ENCODE measurements at regions not wholly inside any gene's neighbourhood (a gene's known extent, or its start where the extent isn't known, plus 50 kb on each side); places are given as distances from the start of the nearest gene placed in this dataset.

DNA sequence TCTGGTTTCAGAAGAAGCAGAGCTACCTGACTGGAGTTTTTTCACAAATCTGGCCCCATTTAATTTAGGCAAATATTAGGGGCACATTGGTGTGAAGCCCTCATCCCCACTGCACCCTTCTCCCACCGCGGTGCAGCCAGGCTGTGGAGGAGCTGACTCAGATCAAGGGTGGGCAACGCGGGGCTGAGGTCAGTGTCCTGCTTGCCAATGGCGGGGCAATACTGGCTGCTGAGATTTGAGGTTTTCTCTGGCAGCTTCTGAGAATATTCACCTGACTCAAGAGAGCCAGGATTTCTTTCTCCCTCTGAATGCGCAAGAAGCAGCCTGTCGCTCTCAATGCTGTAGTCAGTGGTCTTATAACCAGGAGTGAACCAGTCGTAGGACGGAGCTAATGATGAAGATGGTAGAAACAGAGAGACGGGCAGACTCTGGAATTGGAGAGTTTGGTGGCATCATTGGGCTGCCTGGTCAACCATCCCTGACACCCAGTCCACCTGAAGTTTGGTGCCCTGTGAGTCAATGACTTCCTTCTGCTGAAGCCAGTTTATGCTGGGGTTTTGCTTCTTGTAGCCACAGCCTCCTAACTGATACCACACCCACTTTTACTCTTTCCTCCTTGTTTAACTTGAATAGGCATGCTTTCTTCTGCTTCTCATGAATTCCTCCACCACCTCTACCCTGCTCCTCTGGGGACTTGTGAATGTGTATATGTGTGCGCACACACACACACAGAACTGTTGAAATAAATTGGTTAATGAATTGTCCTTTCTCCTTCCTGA lies 123.7 kb upstream of the CTBP2 start:
- Mint-ChIP-seq H3K9me3 (peaks cover 6 to 13% of the 10 kb centered on the region in 2 donors), H3K27me3 (peaks cover 43 to 57% of the 10 kb centered on the region in 2 donors), H3K36me3 (no peaks in the 10 kb centered on the region), H3K4me3 (no peak overlapping the region), H3K27ac (no peak overlapping the region), H3K4me1 (peaks cover 5 to 7% of the 10 kb centered on the region in 2 donors)
- ATAC-seq (replicated peaks) (no peak), DNase-seq (no peak)

DNA sequence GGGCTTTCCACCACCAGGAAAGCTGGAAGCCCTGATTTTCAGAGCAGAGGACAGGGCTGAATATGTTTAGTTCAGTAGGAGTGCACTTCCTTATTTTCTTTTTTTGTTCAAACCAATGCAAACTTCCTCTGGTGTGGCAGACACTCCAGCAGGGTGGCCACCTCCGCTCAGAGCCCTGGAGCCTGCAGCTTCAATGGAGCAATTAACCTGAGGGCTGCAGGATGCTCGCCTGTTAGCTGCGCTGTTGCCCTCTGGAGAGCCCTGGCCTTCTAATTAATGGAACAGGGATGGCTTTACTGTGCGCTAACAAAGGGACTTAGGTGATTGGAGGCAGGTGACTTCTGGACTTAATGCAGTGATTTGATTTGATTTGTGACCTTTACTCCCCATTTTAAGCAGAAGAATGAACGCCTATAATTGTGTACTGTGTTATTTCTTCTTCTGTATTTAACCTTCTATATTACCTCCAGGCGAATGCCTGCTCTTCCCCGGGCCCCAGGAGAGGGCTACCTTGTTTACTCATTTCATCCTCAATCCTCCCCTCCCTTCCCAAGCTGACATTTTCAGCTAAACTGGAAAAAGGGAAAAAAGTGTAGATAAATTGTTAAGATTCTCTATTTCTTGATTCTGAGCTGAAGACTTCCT lies 123.0 kb upstream of the CTBP2 start:
- ATAC-seq (replicated peaks), result peak; percentile 46 to 61
- no peak for DNase-seq
- peaks cover 39 to 57% of the 10 kb centered on the region in 2 donors for H3K27me3 Mint-ChIP-seq
- H3K27ac Mint-ChIP-seq, result no peak overlapping the region
- no peak overlapping the region for H3K4me3 Mint-ChIP-seq
- peaks cover 5 to 7% of the 10 kb centered on the region in 2 donors for H3K4me1 Mint-ChIP-seq
- H3K36me3 Mint-ChIP-seq, result no peaks in the 10 kb centered on the region
- peaks cover 4 to 9% of the 10 kb centered on the region in 2 donors for H3K9me3 Mint-ChIP-seq

DNA sequence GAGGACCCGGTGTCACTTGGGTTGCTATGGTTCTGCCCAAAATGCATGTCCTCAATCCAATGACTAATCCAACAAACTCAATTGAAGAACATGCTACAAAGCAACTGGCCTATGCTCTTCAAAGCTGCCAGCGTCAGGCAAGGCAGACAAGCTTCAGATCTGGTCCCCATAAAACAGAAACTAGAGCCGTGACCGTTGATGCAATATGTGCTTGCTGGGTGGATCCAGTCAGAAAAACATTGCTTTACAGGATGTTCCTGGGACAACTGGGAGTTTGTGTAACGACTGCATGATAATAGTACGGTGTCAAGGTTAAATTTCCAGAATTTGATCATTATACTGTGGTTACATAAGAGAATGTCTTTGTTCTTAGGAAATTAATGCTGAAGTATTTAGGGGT lies 120.7 kb upstream of the CTBP2 start:
- Mint-ChIP-seq H3K36me3 (peaks cover 0 to 2% of the 10 kb centered on the region in 2 donors), H3K27me3 (peaks cover 28 to 40% of the 10 kb centered on the region in 2 donors), H3K9me3 (peaks cover under 1 to 2% of the 10 kb centered on the region in 2 donors), H3K27ac (no peak overlapping the region), H3K4me1 (peaks cover 5 to 7% of the 10 kb centered on the region in 2 donors), H3K4me3 (no peak overlapping the region)
- ATAC-seq (replicated peaks) (no peak), DNase-seq (no peak)

DNA sequence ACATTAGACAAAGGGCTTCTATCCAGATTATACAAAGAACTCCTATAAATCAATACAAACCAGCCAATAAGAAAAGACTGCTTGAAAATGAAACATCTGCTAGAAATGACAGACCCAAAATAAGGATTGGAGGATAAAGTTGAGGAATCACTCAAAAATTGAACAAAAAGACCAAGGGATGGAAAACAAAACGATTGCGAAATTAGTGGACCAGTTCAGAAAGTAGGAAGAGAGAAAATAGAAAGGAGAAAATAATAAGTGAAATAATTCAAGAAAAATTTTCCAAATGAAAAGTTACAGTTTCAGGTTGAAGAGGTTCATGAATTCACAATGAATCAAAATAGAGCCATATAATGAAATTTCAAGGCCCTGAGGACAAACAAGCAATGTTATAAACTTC lies 115.8 kb upstream of the CTBP2 start:
- peaks cover 17 to 25% of the 10 kb centered on the region in 2 donors for H3K27me3 Mint-ChIP-seq
- H3K4me1 Mint-ChIP-seq, result no peaks in the 10 kb centered on the region
- peaks cover 2 to 5% of the 10 kb centered on the region in 2 donors for H3K9me3 Mint-ChIP-seq
- ATAC-seq (replicated peaks) (no peak), DNase-seq (no peak)
- H3K4me3 Mint-ChIP-seq, result no peak overlapping the region
- no peak overlapping the region for H3K27ac Mint-ChIP-seq
- peaks cover 0 to 4% of the 10 kb centered on the region in 2 donors for H3K36me3 Mint-ChIP-seq

DNA sequence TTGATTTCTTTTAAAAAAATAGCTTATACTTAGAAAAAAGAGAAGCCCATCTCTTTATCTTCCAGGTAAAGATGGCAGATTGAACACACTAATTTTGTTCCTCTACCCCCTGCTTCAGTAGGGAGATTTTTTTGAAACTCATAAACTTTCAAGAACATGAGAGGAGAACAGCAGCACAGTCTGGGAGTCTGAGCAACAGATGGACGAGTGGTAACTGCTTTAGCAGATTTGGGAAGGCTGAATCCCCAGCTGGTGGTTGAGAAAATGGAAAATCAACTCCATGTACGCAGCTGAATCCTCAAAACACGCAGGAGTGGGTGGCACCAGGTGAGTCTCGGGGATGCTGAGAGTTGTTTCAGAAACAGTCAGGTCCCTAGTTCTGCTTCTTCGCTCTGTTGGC lies 114.6 kb upstream of the CTBP2 start:
- no peaks in the 10 kb centered on the region for H3K4me1 Mint-ChIP-seq
- H3K36me3 Mint-ChIP-seq, result peaks cover 0 to 4% of the 10 kb centered on the region in 2 donors
- no peak overlapping the region for H3K4me3 Mint-ChIP-seq
- peaks cover 2 to 5% of the 10 kb centered on the region in 2 donors for H3K9me3 Mint-ChIP-seq
- H3K27ac Mint-ChIP-seq, result no peak overlapping the region
- peaks cover 19 to 25% of the 10 kb centered on the region in 2 donors for H3K27me3 Mint-ChIP-seq
- DNase-seq (no peak), ATAC-seq (replicated peaks) (no peak)

DNA sequence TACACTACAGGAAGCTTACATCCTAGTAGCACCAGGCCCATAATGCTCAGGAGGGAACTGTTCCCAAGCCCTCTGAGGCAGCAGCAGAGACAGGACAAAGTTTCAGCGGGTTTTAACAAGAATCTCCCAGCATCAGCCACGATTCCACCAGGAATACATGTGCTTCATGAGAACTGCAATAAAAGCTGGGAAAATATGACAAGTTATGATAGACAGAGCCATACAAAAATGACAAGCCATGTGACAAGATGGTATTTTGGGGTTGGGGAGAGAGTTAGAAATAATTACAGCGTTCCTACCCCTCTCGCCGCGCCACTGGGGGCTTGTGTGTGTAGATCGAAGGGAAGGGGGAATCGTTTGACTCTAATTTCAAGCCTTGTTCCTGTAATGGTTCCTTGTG lies 112.7 kb upstream of the CTBP2 start:
- Mint-ChIP-seq H3K4me3 (no peak overlapping the region), H3K4me1 (no peaks in the 10 kb centered on the region), H3K36me3 (peaks cover 0 to 4% of the 10 kb centered on the region in 2 donors), H3K27me3 (peaks cover 27 to 33% of the 10 kb centered on the region in 2 donors), H3K9me3 (peaks cover 2 to 5% of the 10 kb centered on the region in 2 donors), H3K27ac (no peak overlapping the region)
- no peak for DNase-seq
- ATAC-seq (replicated peaks), result no peak

DNA sequence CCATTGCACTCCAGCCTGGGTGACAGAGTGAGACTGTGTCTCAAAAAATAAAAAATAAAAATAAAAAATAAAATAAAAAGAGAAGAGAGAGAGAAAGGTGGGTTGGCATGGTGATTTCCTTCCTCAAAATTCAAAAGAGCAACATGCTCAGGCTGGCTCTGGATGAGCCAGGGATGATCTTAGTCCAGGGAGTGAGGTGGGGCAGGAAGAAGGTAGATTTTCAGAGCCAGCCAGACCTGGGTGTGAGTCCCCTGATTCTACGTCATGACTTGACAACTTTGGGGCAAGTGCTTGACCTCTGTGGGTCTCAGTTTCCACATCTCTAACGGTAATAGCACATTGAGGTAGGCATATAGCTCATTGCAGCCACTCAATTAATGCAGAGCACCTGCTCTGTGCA lies 109.4 kb upstream of the CTBP2 start:
- Mint-ChIP-seq H3K4me3 (no peak overlapping the region), H3K27ac (no peak overlapping the region), H3K27me3 (peaks cover 30 to 50% of the 10 kb centered on the region in 2 donors), H3K4me1 (no peaks in the 10 kb centered on the region), H3K36me3 (no peaks in the 10 kb centered on the region), H3K9me3 (no peaks in the 10 kb centered on the region)
- DNase-seq (no peak), ATAC-seq (replicated peaks) (no peak)

DNA sequence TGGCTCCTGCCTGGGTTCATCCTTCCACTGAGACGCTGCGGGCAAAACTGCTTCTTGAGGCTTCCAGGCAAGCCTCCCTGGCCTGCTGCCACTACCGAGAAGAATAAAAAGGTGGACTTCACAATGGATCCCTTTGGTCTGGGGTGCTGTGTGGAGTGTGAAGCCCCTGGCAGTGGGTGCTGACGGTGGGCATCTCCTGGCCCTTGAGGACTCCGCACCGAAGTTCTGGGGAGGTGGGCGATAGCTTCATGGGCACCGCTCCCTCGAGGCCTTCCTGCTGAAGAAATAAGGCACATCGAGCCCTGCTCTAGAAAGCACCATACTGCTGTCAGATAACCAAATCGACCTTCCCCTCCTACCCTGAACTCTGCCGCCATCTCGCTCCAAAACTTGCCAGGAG lies 106.6 kb upstream of the CTBP2 start:
- DNase-seq (no peak), ATAC-seq (replicated peaks) (no peak)
- peaks cover 0 to 3% of the 10 kb centered on the region in 2 donors for H3K36me3 Mint-ChIP-seq
- H3K4me3 Mint-ChIP-seq, result no peak overlapping the region
- H3K4me1 Mint-ChIP-seq, result peaks cover 2 to 3% of the 10 kb centered on the region in 2 donors
- peaks cover 36 to 63% of the 10 kb centered on the region in 2 donors for H3K27me3 Mint-ChIP-seq
- H3K27ac Mint-ChIP-seq, result no peak overlapping the region
- peaks cover 2 to 11% of the 10 kb centered on the region in 2 donors for H3K9me3 Mint-ChIP-seq

DNA sequence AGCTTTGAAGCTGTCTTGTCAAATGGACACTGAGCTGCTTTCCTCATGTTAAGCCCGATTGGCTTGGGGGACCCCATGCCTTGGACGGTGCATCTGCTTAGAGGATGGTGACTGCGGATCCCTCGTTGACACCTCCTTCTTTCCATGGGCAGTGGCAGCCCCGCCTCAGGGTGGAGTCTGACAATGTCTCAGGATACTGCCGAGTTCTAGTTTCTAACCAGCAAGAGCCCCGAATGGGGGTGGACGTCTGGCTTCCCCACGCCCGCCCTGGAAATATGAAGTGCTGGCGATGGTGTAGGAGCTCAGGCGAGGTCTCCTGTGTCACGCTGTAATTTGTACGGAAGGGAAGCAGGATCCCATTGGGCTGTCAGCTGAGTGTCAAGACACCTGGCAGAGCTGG lies 106.2 kb upstream of the CTBP2 start:
- Mint-ChIP-seq H3K27ac (no peak overlapping the region), H3K36me3 (peaks cover 0 to 4% of the 10 kb centered on the region in 2 donors), H3K4me1 (peaks cover 6 to 8% of the 10 kb centered on the region in 2 donors), H3K9me3 (peaks cover 6 to 14% of the 10 kb centered on the region in 2 donors), H3K27me3 (peaks cover 36 to 63% of the 10 kb centered on the region in 2 donors), H3K4me3 (no peak overlapping the region)
- no peak for DNase-seq
- ATAC-seq (replicated peaks), result no peak

DNA sequence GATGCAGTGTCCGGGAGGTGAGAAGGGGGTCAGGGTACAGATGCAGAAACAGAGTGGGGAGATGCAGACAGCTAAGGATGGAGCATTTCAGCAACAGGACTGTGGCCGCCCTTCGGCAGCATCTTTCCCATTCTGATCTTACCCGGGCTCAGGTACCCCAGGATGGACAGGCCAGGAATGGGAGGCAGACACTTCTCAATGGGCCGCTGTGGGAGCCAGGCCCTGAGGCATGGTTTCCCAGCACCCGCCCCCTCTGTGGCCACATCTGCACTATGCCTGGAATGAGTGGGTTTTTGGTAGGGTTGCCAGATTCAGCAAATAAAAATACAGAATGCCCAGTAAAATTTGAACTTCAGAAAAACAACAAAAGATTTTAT lies 105.2 kb upstream of the CTBP2 start:
- H3K4me1 Mint-ChIP-seq, result peaks cover 12 to 16% of the 10 kb centered on the region in 2 donors
- H3K9me3 Mint-ChIP-seq, result peaks cover 14 to 23% of the 10 kb centered on the region in 2 donors
- DNase-seq, result no peak
- H3K4me3 Mint-ChIP-seq, result no peak overlapping the region
- H3K27me3 Mint-ChIP-seq, result peaks cover 30 to 53% of the 10 kb centered on the region in 2 donors
- no peak for ATAC-seq (replicated peaks)
- peaks cover 0 to 7% of the 10 kb centered on the region in 2 donors for H3K36me3 Mint-ChIP-seq
- no peak overlapping the region for H3K27ac Mint-ChIP-seq

DNA sequence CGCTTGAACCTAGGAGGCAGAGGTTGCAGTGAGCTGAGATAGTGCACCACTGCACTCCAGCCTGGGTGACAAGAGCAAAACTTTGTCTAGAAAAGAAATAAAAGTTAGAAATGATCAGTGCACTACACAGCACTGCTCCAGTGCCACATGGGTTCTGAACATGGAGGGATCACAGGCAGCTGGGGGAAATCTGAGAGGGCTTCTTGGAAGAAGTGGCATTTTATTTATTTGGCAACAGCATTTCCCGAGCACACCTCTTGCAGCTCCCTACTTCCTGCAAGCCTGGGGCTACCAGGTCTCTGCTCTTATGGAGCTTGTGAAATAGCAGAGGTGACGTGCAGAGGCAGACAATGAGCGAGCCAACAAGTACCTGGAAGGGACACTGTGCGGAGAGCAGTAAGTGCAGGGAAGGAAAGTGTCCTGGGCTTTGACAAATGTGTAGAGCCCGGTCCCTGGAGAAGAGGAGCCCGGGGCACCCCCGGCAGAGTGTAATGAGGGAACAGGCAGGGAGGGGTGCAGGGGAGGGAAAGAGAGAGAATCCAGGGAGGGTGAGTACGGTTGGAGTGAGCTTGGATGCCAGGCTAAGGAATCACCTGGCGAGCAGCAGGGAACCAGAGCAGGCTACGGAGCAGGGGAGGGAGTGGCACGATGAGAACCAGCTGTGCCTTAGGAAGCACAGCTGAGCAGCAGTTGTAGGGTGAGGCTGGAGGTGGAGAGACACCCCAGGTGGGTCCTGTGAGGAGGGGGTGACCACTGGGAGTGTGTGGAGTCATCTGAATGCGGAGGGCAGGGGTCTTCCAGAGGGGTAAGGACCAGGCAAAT lies 104.6 kb upstream of the CTBP2 start:
- peaks cover 14 to 26% of the 10 kb centered on the region in 2 donors for H3K9me3 Mint-ChIP-seq
- no peak for DNase-seq
- no peak for ATAC-seq (replicated peaks)

DNA sequence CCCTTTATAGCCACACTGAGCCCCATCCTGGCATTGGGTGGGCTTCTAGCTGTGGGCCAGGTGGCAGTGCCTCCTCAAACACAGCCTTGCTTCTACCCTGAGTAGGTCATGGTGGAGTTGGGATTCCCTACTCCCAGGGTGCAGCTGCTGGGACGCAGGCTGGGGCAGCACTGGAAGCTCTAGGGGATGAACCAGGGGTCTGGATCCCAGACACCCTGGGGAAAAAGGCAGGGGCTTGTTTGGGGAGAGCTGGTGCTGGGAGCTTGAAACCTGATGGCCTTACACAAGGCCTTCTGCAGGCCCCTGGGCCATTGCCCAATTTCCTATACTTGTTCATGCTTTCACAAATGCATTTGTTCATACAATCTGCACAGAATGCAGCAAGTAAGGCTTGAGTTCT lies 103.7 kb upstream of the CTBP2 start:
- no peak overlapping the region for H3K27ac Mint-ChIP-seq
- H3K27me3 Mint-ChIP-seq, result peaks cover 22 to 40% of the 10 kb centered on the region in 2 donors
- ATAC-seq (replicated peaks), result no peak
- DNase-seq, result no peak
- H3K36me3 Mint-ChIP-seq, result peaks cover 0 to 7% of the 10 kb centered on the region in 2 donors
- no peak overlapping the region for H3K4me3 Mint-ChIP-seq
- H3K9me3 Mint-ChIP-seq, result peaks cover 14 to 26% of the 10 kb centered on the region in 2 donors
- peaks cover 12 to 16% of the 10 kb centered on the region in 2 donors for H3K4me1 Mint-ChIP-seq

More for the DNA sequence above, 104.6 kb upstream of the CTBP2 start:
- no peak overlapping the region for H3K4me3 Mint-ChIP-seq
- H3K27ac Mint-ChIP-seq, result no peak overlapping the region
- peaks cover 0 to 7% of the 10 kb centered on the region in 2 donors for H3K36me3 Mint-ChIP-seq
- peaks cover 12 to 16% of the 10 kb centered on the region in 2 donors for H3K4me1 Mint-ChIP-seq
- H3K27me3 Mint-ChIP-seq, result peaks cover 24 to 47% of the 10 kb centered on the region in 2 donors

DNA sequence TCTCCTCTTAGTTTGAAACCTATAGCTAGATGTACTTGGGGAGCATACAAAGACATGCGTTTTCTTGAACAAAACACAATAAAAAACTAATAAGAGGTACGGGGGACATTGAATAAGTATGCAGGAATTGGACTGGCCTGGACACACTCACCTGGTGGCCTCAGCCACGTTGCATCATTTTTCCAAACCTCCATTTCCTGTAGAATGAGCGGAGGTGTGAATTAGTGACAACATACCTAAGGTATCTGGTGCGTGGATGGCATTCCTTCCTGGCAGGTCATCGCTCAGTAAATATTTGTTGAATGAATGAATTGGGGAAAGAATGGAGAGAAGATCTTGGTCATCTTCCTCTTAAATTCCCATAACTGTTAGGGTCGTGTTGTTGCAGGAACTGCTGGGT lies 103.2 kb upstream of the CTBP2 start:
- no peak for ATAC-seq (replicated peaks)

DNA sequence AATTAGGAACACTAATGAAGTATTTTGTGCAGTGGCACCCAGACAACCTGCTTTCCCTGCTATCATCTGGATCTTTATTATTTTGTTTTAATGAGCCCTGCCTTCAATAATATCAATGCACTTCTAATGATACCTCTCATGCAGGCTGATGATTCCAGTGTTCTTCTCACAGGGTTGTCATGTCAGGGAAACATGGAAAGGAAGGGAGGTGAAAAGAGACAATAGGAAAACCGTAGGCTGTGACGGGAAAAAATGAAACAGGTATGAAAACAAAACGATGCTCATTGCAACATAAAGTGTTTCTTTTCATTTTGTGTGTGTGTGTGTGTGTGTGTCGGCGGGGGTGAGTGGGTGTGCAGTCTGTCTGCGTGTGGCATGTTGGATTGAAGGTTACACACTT lies 102.6 kb upstream of the CTBP2 start:
- Mint-ChIP-seq H3K27me3 (peaks cover 23 to 34% of the 10 kb centered on the region in 2 donors), H3K4me1 (peaks cover 12 to 16% of the 10 kb centered on the region in 2 donors), H3K36me3 (peaks cover 0 to 7% of the 10 kb centered on the region in 2 donors), H3K9me3 (peaks cover 14 to 26% of the 10 kb centered on the region in 2 donors), H3K4me3 (no peak overlapping the region), H3K27ac (no peak overlapping the region)
- ATAC-seq (replicated peaks), result no peak
- no peak for DNase-seq

More for the DNA sequence above, 103.2 kb upstream of the CTBP2 start:
- DNase-seq, result no peak
- peaks cover 23 to 35% of the 10 kb centered on the region in 2 donors for H3K27me3 Mint-ChIP-seq
- H3K4me1 Mint-ChIP-seq, result peaks cover 12 to 16% of the 10 kb centered on the region in 2 donors
- peaks cover 14 to 26% of the 10 kb centered on the region in 2 donors for H3K9me3 Mint-ChIP-seq
- peaks cover 0 to 7% of the 10 kb centered on the region in 2 donors for H3K36me3 Mint-ChIP-seq
- no peak overlapping the region for H3K4me3 Mint-ChIP-seq
- H3K27ac Mint-ChIP-seq, result no peak overlapping the region

Data from stimulated activated naive B cell treated with anti-CD40 and anti-IgM and Interleukin-4, amounts not matched to agents 10 μg/mL and 1 μg/mL and 100 μg/mL, for 72 hours (primary cell).